Prostate gland (tissue), 2 donors: ENCODE measurements at regions not wholly inside any gene's neighbourhood (a gene's known extent, or its start where the extent isn't known, plus 50 kb on each side); places are given as distances from the start of the nearest gene placed in this dataset.

Source experiments
- DNase-seq: peaks from one replicate; pipeline ENCODE4 v3.0.0-alpha.2; 2019; ENCODE audit warnings: low spot score
- H3K27ac ChIP-seq, 2 donors: fragments of 200-600 bp; sonication (generic); 2 replicates each; pipeline ENCODE4 v1.5.1; 2017 to 2019
- H3K27me3 ChIP-seq: fragments of 200-600 bp; sonication (generic); replicated peaks from 2 replicates; pipeline ENCODE4 v1.5.1; 2019; ENCODE audit not compliant: insufficient read depth
- H3K36me3 ChIP-seq, 2 donors: fragments of 200-600 bp; sonication (generic); 1 replicate in 1 of 2; 2 replicates in 1 of 2; pipeline versions ENCODE4 v1.5.1 to v1.8.1; 2017 to 2019
- H3K4me1 ChIP-seq: fragments of 200-600 bp; sonication (generic); replicated peaks from 2 replicates; pipeline ENCODE4 v1.5.1; 2019
- H3K4me3 ChIP-seq, 2 donors: fragments of 200-600 bp; sonication (generic); 2 replicates each; pipeline ENCODE4 v1.5.1; 2017 to 2019
- H3K9me3 ChIP-seq: fragments of 200-600 bp; sonication (generic); 2 replicates; pipeline ENCODE4 v1.5.1; 2017
- CTCF ChIP-seq, 4 experiments: fragments of 200-600 bp in 2 of 4; fragments of 450-650 bp in 2 of 4; sonication (generic) in 2 of 4; IDR thresholded peaks; 1 replicate in 3 of 4; 2 replicates in 1 of 4; pipeline ENCODE4 v1.5.1; 2016 to 2019; ENCODE audit warnings: antibody characterized with exemption in 4 of 4, mild to moderate bottlenecking in 2 of 4, moderate library complexity in 2 of 4
- POLR2A ChIP-seq: fragments of 450-650 bp; IDR thresholded peaks from one replicate; pipeline ENCODE4 v1.6.1; 2016; ENCODE audit warnings: antibody characterized with exemption, mild to moderate bottlenecking
- POLR2AphosphoS5 ChIP-seq: sonication (generic); formaldehyde crosslinking; IDR thresholded peaks from one replicate; pipeline ENCODE4 v1.6.1; 2017; ENCODE audit warnings: antibody characterized with exemption
- WGBS: methylation state at CpG from one replicate; pipeline ENCODE4 v1.1.5; 2018; 5-methylcytosine and 5-hydroxymethylcytosine counted together
- intact Hi-C: fragments of 100-400 bp; cut with DNase I; formaldehyde crosslinking; loops from one replicate; pipeline ENCODE4 v1.14.2; 2022

GRCh38 chr3:76644305-76644675, 395.6 kb upstream of the ROBO2 start:
- H3K27ac ChIP-seq, result no peak overlapping the region
- no peaks in the 10 kb centered on the region for H3K9me3 ChIP-seq
- H3K4me3 ChIP-seq, result no peak overlapping the region
- no peaks in the 10 kb centered on the region for H3K27me3 ChIP-seq
- DNase-seq, result no peak
- intact Hi-C loops, result no loop called here
- TF ChIP-seq POLR2A, result no peak
- no peak for TF ChIP-seq CTCF (IDR thresholded peaks at IDR 0.05)
- no peak for TF ChIP-seq POLR2AphosphoS5
- no peaks in the 10 kb centered on the region for H3K4me1 ChIP-seq
- no peaks in the 10 kb centered on the region for H3K36me3 ChIP-seq
- WGBS, result 80% methylated on average over 4 of the region's 4 CpGs

GRCh38 chr3:76645724-76646123, 394.2 kb upstream of the ROBO2 start:
- WGBS, result 86% methylated on average over 2 of the region's 2 CpGs
- Histone ChIP-seq H3K27ac (no peak overlapping the region), H3K36me3 (no peaks in the 10 kb centered on the region), H3K9me3 (no peaks in the 10 kb centered on the region), H3K4me1 (no peaks in the 10 kb centered on the region), H3K4me3 (no peak overlapping the region), H3K27me3 (no peaks in the 10 kb centered on the region)
- no peak for DNase-seq
- intact Hi-C loops, result no loop called here
- TF ChIP-seq POLR2A (no peak), POLR2AphosphoS5 (no peak), CTCF (IDR thresholded peaks at IDR 0.05) (no peak)

- Histone ChIP-seq H3K4me3 (no peak overlapping the region), H3K36me3 (no peaks in the 10 kb centered on the region), H3K27ac (no peak overlapping the region), H3K4me1 (no peaks in the 10 kb centered on the region), H3K9me3 (no peaks in the 10 kb centered on the region), H3K27me3 (no peaks in the 10 kb centered on the region)
- TF ChIP-seq CTCF (IDR thresholded peaks at IDR 0.05), result no peak
- no peak for TF ChIP-seq POLR2AphosphoS5
- TF ChIP-seq POLR2A, result no peak
- DNase-seq, result no peak
- intact Hi-C loops, result no loop called here
- 77% methylated on average over 13 of the region's 13 CpGs for WGBS
These were observed 392.9 kb upstream of the ROBO2 start for GRCh38 chr3:76646921-76647562.

GRCh38 chr3:76651784-76652183, 388.1 kb upstream of the ROBO2 start:
- TF ChIP-seq POLR2AphosphoS5, result no peak
- no peak for TF ChIP-seq POLR2A
- no peak for TF ChIP-seq CTCF (IDR thresholded peaks at IDR 0.05)
- 88% methylated on average over 1 of the region's 1 CpG for WGBS
- Histone ChIP-seq H3K4me3 (no peak overlapping the region), H3K36me3 (no peaks in the 10 kb centered on the region), H3K9me3 (no peaks in the 10 kb centered on the region), H3K27me3 (no peaks in the 10 kb centered on the region), H3K27ac (no peak overlapping the region), H3K4me1 (no peaks in the 10 kb centered on the region)
- no peak for DNase-seq
- intact Hi-C loops, result no loop called here

GRCh38 chr3:76652524-76652923, 387.4 kb upstream of the ROBO2 start:
- intact Hi-C loops, result no loop called here
- Histone ChIP-seq H3K4me3 (no peak overlapping the region), H3K27ac (no peak overlapping the region), H3K27me3 (no peaks in the 10 kb centered on the region), H3K36me3 (no peaks in the 10 kb centered on the region), H3K4me1 (no peaks in the 10 kb centered on the region), H3K9me3 (no peaks in the 10 kb centered on the region)
- TF ChIP-seq POLR2A (no peak), POLR2AphosphoS5 (no peak), CTCF (IDR thresholded peaks at IDR 0.05) (no peak)
- no peak for DNase-seq
- WGBS, result 97% methylated on average over 1 of the region's 1 CpG
